ENCODE measurements at regions not wholly inside any gene's neighbourhood (a gene's known extent, or its start where the extent isn't known, plus 50 kb on each side); places are given as distances from the start of the nearest gene placed in this dataset.

DNA sequence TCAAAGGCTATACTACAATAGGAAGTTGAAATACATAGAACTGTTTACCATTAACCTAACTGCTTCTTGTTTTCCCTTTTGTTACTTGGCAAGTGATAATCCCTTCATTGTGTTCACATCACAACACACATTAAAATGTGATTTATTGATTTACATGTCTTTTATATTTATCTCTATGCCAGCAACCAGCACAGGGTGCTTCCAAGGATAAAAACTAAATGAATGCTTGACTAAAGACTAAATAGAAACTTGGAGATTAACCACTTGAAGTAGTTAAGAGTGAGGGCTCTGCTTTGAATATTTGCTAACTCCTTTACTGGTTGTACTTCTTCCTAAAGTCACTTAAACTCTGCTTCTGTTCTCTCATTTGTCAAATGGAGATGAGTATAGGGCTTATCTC, 1730.6 kb downstream of the EFNA5 start:
- no peak for ATAC-seq

DNA sequence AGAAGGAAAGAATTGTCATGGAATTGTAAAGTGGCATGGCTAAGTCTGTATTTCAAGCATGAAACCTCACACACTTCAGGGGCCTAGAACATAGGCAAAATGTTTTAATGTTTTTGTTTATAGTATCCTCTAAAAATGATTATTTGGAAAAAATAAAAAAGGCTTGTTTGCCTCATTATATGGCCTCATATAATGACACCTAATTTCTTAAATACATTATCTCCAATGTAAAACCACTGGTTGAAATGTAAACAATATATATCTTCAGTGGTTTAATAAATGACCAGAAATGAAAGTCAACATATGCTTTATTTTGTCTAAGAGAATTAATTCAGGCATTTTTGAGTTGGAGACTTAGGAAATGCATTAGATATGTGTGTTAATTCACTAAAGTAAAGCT, 1736.6 kb downstream of the EFNA5 start:
- TF ChIP-seq ZC3H10 (CRISPR knock-in tag; IDR thresholded peaks at IDR 0.05) (no peak), ESRRG (CRISPR knock-in tag; IDR thresholded peaks at IDR 0.05) (no peak), PPARA (CRISPR knock-in tag; IDR thresholded peaks at IDR 0.05; ENCODE audit: borderline replicate concordance) (no peak), SNAI2 (CRISPR knock-in tag; IDR thresholded peaks at IDR 0.05) (no peak), ZNF70 (CRISPR knock-in tag; IDR thresholded peaks at IDR 0.05) (no peak), TCF4 (CRISPR knock-in tag; IDR thresholded peaks at IDR 0.05; ENCODE audit: borderline replicate concordance) (no peak), ISL1 (CRISPR knock-in tag; IDR thresholded peaks at IDR 0.05) (no peak)
- TF ChIP-seq, protein P1, sequence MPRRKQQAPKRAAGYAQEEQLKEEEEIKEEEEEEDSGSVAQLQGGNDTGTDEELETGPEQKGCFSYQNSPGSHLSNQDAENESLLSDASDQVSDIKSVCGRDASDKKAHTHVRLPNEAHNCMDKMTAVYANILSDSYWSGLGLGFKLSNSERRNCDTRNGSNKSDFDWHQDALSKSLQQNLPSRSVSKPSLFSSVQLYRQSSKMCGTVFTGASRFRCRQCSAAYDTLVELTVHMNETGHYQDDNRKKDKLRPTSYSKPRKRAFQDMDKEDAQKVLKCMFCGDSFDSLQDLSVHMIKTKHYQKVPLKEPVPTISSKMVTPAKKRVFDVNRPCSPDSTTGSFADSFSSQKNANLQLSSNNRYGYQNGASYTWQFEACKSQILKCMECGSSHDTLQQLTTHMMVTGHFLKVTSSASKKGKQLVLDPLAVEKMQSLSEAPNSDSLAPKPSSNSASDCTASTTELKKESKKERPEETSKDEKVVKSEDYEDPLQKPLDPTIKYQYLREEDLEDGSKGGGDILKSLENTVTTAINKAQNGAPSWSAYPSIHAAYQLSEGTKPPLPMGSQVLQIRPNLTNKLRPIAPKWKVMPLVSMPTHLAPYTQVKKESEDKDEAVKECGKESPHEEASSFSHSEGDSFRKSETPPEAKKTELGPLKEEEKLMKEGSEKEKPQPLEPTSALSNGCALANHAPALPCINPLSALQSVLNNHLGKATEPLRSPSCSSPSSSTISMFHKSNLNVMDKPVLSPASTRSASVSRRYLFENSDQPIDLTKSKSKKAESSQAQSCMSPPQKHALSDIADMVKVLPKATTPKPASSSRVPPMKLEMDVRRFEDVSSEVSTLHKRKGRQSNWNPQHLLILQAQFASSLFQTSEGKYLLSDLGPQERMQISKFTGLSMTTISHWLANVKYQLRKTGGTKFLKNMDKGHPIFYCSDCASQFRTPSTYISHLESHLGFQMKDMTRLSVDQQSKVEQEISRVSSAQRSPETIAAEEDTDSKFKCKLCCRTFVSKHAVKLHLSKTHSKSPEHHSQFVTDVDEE (CRISPR knock-in tag; IDR thresholded peaks at IDR 0.05), result no peak
- no peak for ATAC-seq

More for the DNA sequence above, 1730.6 kb downstream of the EFNA5 start:
- TF ChIP-seq ARNTL (CRISPR knock-in tag; IDR thresholded peaks at IDR 0.05; ENCODE audit: borderline replicate concordance, low read depth), result no peak
- TF ChIP-seq, protein P2, sequence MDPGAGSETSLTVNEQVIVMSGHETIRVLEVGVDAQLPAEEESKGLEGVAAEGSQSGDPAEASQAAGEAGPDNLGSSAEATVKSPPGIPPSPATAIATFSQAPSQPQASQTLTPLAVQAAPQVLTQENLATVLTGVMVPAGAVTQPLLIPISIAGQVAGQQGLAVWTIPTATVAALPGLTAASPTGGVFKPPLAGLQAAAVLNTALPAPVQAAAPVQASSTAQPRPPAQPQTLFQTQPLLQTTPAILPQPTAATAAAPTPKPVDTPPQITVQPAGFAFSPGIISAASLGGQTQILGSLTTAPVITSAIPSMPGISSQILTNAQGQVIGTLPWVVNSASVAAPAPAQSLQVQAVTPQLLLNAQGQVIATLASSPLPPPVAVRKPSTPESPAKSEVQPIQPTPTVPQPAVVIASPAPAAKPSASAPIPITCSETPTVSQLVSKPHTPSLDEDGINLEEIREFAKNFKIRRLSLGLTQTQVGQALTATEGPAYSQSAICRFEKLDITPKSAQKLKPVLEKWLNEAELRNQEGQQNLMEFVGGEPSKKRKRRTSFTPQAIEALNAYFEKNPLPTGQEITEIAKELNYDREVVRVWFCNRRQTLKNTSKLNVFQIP (CRISPR knock-in tag; IDR thresholded peaks at IDR 0.05; ENCODE audit: borderline replicate concordance, low read depth), result no peak
- TF ChIP-seq ZNF8 (CRISPR knock-in tag; IDR thresholded peaks at IDR 0.05), result no peak
- no peak for TF ChIP-seq TCF4 (CRISPR knock-in tag; IDR thresholded peaks at IDR 0.05; ENCODE audit: borderline replicate concordance)
- TF ChIP-seq, protein P3, sequence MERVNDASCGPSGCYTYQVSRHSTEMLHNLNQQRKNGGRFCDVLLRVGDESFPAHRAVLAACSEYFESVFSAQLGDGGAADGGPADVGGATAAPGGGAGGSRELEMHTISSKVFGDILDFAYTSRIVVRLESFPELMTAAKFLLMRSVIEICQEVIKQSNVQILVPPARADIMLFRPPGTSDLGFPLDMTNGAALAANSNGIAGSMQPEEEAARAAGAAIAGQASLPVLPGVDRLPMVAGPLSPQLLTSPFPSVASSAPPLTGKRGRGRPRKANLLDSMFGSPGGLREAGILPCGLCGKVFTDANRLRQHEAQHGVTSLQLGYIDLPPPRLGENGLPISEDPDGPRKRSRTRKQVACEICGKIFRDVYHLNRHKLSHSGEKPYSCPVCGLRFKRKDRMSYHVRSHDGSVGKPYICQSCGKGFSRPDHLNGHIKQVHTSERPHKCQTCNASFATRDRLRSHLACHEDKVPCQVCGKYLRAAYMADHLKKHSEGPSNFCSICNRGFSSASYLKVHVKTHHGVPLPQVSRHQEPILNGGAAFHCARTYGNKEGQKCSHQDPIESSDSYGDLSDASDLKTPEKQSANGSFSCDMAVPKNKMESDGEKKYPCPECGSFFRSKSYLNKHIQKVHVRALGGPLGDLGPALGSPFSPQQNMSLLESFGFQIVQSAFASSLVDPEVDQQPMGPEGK (CRISPR knock-in tag; IDR thresholded peaks at IDR 0.05; ENCODE audit: borderline replicate concordance), result no peak
- no peak for TF ChIP-seq PPARA (CRISPR knock-in tag; IDR thresholded peaks at IDR 0.05; ENCODE audit: borderline replicate concordance)
- no peak for TF ChIP-seq BACH2 (CRISPR knock-in tag; IDR thresholded peaks at IDR 0.05; ENCODE audit: borderline replicate concordance)
- TF ChIP-seq, protein P4, sequence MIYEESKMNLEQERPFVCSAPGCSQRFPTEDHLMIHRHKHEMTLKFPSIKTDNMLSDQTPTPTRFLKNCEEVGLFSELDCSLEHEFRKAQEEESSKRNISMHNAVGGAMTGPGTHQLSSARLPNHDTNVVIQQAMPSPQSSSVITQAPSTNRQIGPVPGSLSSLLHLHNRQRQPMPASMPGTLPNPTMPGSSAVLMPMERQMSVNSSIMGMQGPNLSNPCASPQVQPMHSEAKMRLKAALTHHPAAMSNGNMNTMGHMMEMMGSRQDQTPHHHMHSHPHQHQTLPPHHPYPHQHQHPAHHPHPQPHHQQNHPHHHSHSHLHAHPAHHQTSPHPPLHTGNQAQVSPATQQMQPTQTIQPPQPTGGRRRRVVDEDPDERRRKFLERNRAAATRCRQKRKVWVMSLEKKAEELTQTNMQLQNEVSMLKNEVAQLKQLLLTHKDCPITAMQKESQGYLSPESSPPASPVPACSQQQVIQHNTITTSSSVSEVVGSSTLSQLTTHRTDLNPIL (CRISPR knock-in tag; IDR thresholded peaks at IDR 0.05; ENCODE audit: low read depth), result no peak
- no peak for TF ChIP-seq OSR1 (CRISPR knock-in tag; IDR thresholded peaks at IDR 0.05)
- TF ChIP-seq ZNF70 (CRISPR knock-in tag; IDR thresholded peaks at IDR 0.05), result no peak
- TF ChIP-seq SNAI2 (CRISPR knock-in tag; IDR thresholded peaks at IDR 0.05), result no peak
- no peak for TF ChIP-seq RARB (CRISPR knock-in tag; IDR thresholded peaks at IDR 0.05)
- TF ChIP-seq, protein P5, sequence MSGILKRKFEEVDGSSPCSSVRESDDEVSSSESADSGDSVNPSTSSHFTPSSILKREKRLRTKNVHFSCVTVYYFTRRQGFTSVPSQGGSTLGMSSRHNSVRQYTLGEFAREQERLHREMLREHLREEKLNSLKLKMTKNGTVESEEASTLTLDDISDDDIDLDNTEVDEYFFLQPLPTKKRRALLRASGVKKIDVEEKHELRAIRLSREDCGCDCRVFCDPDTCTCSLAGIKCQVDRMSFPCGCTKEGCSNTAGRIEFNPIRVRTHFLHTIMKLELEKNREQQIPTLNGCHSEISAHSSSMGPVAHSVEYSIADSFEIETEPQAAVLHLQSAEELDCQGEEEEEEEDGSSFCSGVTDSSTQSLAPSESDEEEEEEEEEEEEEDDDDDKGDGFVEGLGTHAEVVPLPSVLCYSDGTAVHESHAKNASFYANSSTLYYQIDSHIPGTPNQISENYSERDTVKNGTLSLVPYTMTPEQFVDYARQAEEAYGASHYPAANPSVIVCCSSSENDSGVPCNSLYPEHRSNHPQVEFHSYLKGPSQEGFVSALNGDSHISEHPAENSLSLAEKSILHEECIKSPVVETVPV (CRISPR knock-in tag; IDR thresholded peaks at IDR 0.05), result no peak
- TF ChIP-seq GLIS3 (CRISPR knock-in tag; IDR thresholded peaks at IDR 0.05), result no peak
- no peak for TF ChIP-seq ESRRG (CRISPR knock-in tag; IDR thresholded peaks at IDR 0.05)
- TF ChIP-seq ZFP30 (CRISPR knock-in tag; IDR thresholded peaks at IDR 0.05), result no peak

DNA sequence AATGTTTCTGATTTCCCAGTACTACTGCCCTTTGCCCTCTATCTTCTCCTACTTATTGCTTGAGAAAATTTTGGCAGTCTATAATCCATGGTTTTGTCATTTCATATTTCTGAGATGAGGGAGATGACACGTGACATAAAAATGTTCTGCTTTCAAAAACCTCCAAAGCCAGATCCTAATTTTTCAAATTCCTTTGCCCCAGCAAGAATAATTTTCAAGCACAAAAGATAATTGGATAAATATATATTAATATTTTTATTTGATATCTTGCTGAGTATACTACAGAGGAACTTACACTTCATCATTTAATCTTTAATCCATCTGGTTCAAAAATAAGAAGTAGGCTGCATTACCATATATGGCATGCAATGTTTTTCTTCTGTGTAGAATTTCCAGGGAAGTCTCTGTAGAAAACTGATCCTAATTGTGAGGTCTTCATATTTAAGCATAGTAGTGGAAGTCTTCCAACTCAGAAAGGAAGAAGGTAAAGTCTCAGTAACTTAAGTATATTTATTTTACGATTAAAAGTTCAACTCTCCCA, 1738.8 kb downstream of the EFNA5 start:
- ATAC-seq, result peak; percentile 88
- TF ChIP-seq, protein P3 (CRISPR knock-in tag; IDR thresholded peaks at IDR 0.05; ENCODE audit: borderline replicate concordance), result no peak
- no peak for TF ChIP-seq ZFP30 (CRISPR knock-in tag; IDR thresholded peaks at IDR 0.05)
- TF ChIP-seq, protein P5 (CRISPR knock-in tag; IDR thresholded peaks at IDR 0.05), result no peak
- no peak for TF ChIP-seq ZNF70 (CRISPR knock-in tag; IDR thresholded peaks at IDR 0.05)
- TF ChIP-seq SNAI2 (CRISPR knock-in tag; IDR thresholded peaks at IDR 0.05), result no peak
- no peak for TF ChIP-seq BACH2 (CRISPR knock-in tag; IDR thresholded peaks at IDR 0.05; ENCODE audit: borderline replicate concordance)
- TF ChIP-seq, protein P2 (CRISPR knock-in tag; IDR thresholded peaks at IDR 0.05; ENCODE audit: borderline replicate concordance, low read depth), result no peak
- TF ChIP-seq RARB (CRISPR knock-in tag; IDR thresholded peaks at IDR 0.05), result no peak
- TF ChIP-seq, protein P4 (CRISPR knock-in tag; IDR thresholded peaks at IDR 0.05; ENCODE audit: low read depth), result no peak
- TF ChIP-seq ESRRG (CRISPR knock-in tag; IDR thresholded peaks at IDR 0.05), result no peak
- no peak for TF ChIP-seq OSR1 (CRISPR knock-in tag; IDR thresholded peaks at IDR 0.05)
- TF ChIP-seq TCF4 (CRISPR knock-in tag; IDR thresholded peaks at IDR 0.05; ENCODE audit: borderline replicate concordance), result no peak
